Panc1 (cell line): ENCODE measurements at regions not wholly inside any gene's neighbourhood (a gene's known extent, or its start where the extent isn't known, plus 50 kb on each side); places are given as distances from the start of the nearest gene placed in this dataset.

ENCODE experiments used
- ATAC-seq: fragments of 200-7000 bp; cut with Tn5 transposase; 2 replicates; pipeline ENCODE4 v1.9.1; 2020; ENCODE audit warnings: mild to moderate bottlenecking, moderate library complexity
- BruUV-seq: library from RNA; stranded (reverse); fragments of 400-500 nt; replicated peaks from 2 replicates; lab custom pipeline; 2021; lab: Mats Ljungman, UMichigan
- CTCF ChIA-PET: fragments of 300-600 bp; sonication (Branson Sonifier 250); formaldehyde crosslinking; loops from one replicate; lab custom pipeline; 2022; ENCODE audit warnings: antibody characterized with exemption; lab: Charles Lee
- POLR2A ChIA-PET: fragments of 300-600 bp; sonication (Branson Sonifier 250); formaldehyde crosslinking; loops from one replicate; lab custom pipeline; 2022; ENCODE audit warnings: antibody characterized with exemption; lab: Charles Lee
- DNase-seq: peaks from one replicate; pipeline ENCODE4 v3.0.0-alpha.2; 2010; ENCODE audit warnings: low read depth, low spot score
- H3K27ac ChIP-seq: 2 replicates; pipeline ENCODE4 v1.5.1; 2011; ENCODE audit warnings: mild to moderate bottlenecking, low read length, inconsistent platforms
- H3K27me3 ChIP-seq: fragments of 200-500 bp; sonication (Bioruptor generic); 2 replicates; pipeline ENCODE4 v1.6.0; 2014; ENCODE audit warnings: low read length, inconsistent platforms; ENCODE audit not compliant: control insufficient read depth, insufficient read depth
- H3K36me3 ChIP-seq: fragments of 200-500 bp; sonication (Bioruptor generic); 2 replicates; pipeline ENCODE4 v1.5.1; 2014; ENCODE audit warnings: inconsistent platforms, mild to moderate bottlenecking, low read length, moderate library complexity; ENCODE audit not compliant: control insufficient read depth, insufficient read depth
- H3K4me1 ChIP-seq: 2 replicates; pipeline ENCODE4 v1.5.1; 2011; ENCODE audit warnings: inconsistent platforms, mild to moderate bottlenecking, low read length, moderate library complexity; ENCODE audit not compliant: control insufficient read depth, insufficient read depth
- H3K4me3 ChIP-seq, 2 experiments: 2 replicates each; pipeline ENCODE4 v1.5.1; 2011 to 2012; ENCODE audit warnings: low read depth in 2 of 2, low read length in 2 of 2, mild to moderate bottlenecking in 2 of 2, inconsistent platforms in 1 of 2, moderate library complexity in 1 of 2
- H3K9me3 ChIP-seq: fragments of 200-500 bp; sonication (Bioruptor generic); 2 replicates; pipeline ENCODE4 v1.5.1; 2014; ENCODE audit warnings: low read depth, mild to moderate bottlenecking, inconsistent platforms, low read length, moderate library complexity; ENCODE audit not compliant: control insufficient read depth, insufficient read depth
- POLR2AphosphoS5 ChIP-seq: IDR thresholded peaks from 2 replicates; pipeline ENCODE4 v1.6.1; 2012; ENCODE audit warnings: mild to moderate bottlenecking, low read depth, low read length, moderate library complexity
- SIN3A ChIP-seq: IDR thresholded peaks from 2 replicates; pipeline ENCODE4 v1.6.1; 2012; ENCODE audit warnings: low read depth, mild to moderate bottlenecking, low read length, moderate library complexity, borderline replicate concordance; ENCODE audit not compliant: insufficient read depth
- TCF7L2 ChIP-seq: IDR thresholded peaks from 2 replicates; pipeline ENCODE4 v1.6.1; 2011; ENCODE audit warnings: mild to moderate bottlenecking, low read depth, low read length, inconsistent platforms
- in situ Hi-C: cut with HindIII; loops from 2 replicates; pipeline ENCODE4 v1.10.0; 2016; ENCODE audit warnings: low sequenced_read_pairs, low pct_unique_long_range_greater_than_20kb
- intact Hi-C: fragments of 100-400 bp; cut with micrococcal nuclease; formaldehyde crosslinking; loops from one replicate; pipeline ENCODE4 v1.10.0; 2022; ENCODE audit not compliant: unreplicated experiment
- TF ChIP-seq, protein P1 (sequence below), 2 experiments: IDR thresholded peaks; 2 replicates each; pipeline ENCODE4 v1.6.1; 2011 to 2012; ENCODE audit warnings: low read depth in 2 of 2, control low read depth in 1 of 2, low read length in 1 of 2, mild to moderate bottlenecking in 1 of 2, moderate library complexity in 1 of 2; ENCODE audit not compliant: insufficient read depth in 1 of 2
- TF ChIP-seq, protein P2 (sequence below): fragments of 450-650 bp; IDR thresholded peaks from 2 replicates; pipeline ENCODE4 v1.5.1; 2017; ENCODE audit warnings: mild to moderate bottlenecking

DNA sequence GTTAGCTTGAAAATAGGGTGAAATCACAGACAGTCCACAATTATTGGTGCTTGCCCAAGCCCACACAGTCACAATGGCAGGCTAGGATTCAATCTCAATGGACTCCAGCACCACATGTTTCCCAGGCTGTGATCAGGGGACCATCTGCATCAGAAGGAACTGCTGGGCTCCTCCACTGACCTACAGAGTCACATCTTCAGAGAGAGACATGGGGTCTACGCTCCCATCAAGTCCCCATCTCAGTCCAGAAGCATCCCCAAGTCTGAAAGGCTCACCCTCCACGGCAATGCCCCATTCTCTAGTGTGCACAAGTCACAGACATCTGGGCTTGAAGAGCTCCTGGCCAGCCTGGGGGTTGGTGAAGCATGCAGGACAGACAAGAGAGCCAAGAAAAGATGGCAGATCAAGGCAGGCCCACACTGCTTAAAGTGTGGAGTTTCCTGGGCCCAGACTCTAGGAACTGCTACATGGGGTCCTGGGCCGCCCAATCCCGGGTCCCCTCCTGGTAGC, 262.5 kb downstream of the NPHP4 start:
- no peak overlapping the region for H3K4me3 ChIP-seq
- in situ Hi-C loops: no loop called here
- DNase-seq: no peak
- ChIA-PET POLR2A (no interaction called here), CTCF (no interaction called here)
- H3K27me3 ChIP-seq: no peaks in the 10 kb centered on the region
- no peaks in the 10 kb centered on the region for H3K4me1 ChIP-seq
- no peaks in the 10 kb centered on the region for H3K36me3 ChIP-seq
- no peaks in the 10 kb centered on the region for H3K9me3 ChIP-seq
- intact Hi-C loops: no loop called here
- no peak for TF ChIP-seq TCF7L2
- TF ChIP-seq, protein P1, sequence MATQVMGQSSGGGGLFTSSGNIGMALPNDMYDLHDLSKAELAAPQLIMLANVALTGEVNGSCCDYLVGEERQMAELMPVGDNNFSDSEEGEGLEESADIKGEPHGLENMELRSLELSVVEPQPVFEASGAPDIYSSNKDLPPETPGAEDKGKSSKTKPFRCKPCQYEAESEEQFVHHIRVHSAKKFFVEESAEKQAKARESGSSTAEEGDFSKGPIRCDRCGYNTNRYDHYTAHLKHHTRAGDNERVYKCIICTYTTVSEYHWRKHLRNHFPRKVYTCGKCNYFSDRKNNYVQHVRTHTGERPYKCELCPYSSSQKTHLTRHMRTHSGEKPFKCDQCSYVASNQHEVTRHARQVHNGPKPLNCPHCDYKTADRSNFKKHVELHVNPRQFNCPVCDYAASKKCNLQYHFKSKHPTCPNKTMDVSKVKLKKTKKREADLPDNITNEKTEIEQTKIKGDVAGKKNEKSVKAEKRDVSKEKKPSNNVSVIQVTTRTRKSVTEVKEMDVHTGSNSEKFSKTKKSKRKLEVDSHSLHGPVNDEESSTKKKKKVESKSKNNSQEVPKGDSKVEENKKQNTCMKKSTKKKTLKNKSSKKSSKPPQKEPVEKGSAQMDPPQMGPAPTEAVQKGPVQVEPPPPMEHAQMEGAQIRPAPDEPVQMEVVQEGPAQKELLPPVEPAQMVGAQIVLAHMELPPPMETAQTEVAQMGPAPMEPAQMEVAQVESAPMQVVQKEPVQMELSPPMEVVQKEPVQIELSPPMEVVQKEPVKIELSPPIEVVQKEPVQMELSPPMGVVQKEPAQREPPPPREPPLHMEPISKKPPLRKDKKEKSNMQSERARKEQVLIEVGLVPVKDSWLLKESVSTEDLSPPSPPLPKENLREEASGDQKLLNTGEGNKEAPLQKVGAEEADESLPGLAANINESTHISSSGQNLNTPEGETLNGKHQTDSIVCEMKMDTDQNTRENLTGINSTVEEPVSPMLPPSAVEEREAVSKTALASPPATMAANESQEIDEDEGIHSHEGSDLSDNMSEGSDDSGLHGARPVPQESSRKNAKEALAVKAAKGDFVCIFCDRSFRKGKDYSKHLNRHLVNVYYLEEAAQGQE (IDR thresholded peaks at IDR 0.05; ENCODE audit: insufficient read depth in 1 of 2, low read depth in 2 of 2, low read length in 1 of 2): no peak
- no peak for TF ChIP-seq POLR2AphosphoS5
- no peak for TF ChIP-seq SIN3A
- TF ChIP-seq, protein P2, sequence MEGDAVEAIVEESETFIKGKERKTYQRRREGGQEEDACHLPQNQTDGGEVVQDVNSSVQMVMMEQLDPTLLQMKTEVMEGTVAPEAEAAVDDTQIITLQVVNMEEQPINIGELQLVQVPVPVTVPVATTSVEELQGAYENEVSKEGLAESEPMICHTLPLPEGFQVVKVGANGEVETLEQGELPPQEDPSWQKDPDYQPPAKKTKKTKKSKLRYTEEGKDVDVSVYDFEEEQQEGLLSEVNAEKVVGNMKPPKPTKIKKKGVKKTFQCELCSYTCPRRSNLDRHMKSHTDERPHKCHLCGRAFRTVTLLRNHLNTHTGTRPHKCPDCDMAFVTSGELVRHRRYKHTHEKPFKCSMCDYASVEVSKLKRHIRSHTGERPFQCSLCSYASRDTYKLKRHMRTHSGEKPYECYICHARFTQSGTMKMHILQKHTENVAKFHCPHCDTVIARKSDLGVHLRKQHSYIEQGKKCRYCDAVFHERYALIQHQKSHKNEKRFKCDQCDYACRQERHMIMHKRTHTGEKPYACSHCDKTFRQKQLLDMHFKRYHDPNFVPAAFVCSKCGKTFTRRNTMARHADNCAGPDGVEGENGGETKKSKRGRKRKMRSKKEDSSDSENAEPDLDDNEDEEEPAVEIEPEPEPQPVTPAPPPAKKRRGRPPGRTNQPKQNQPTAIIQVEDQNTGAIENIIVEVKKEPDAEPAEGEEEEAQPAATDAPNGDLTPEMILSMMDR: no peak
- H3K27ac ChIP-seq: no peak overlapping the region
- no TSS peak for BruUV-seq
- ATAC-seq: no peak

DNA sequence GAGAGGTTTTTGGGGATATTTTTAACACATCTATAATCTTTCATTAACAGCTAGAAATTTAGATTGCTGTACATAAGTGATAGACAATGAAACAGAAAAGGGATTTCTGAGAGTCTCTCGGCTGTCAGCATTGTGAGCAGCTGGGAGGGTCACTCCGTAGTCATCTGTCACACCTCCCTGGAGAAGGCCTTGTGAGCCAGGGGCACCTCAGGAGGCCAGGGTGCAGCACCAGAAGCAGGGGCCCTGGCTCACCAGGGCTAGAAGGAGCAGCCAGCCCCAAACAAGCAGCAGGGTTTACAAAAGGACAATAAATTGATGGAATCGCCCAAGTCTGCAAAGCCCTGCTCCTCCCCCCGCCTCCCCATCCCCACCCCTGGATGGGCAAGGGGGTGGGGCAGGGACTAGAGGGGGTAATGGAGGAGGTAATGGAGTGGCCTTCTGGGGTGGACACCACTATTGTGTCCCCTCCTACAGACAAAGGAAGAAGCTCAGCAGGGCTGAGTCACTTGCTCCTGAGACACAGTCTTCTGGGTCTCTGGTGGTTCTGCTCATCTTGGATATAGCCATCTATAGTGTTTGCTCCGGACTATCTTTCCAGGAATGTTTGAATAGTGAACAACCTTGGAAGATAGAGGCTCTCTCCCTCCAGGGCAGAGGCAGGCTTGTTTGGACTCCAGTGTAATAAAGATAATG, 263.4 kb downstream of the NPHP4 start:
- in situ Hi-C loops: no loop called here

More for the DNA sequence above, 263.4 kb downstream of the NPHP4 start:
- Histone ChIP-seq H3K36me3 (no peaks in the 10 kb centered on the region), H3K4me3 (no peak overlapping the region), H3K4me1 (no peaks in the 10 kb centered on the region), H3K27ac (no peak overlapping the region), H3K9me3 (no peaks in the 10 kb centered on the region), H3K27me3 (no peaks in the 10 kb centered on the region)
- ChIA-PET CTCF (no interaction called here), POLR2A (no interaction called here)
- BruUV-seq: no TSS peak
- DNase-seq: no peak
- ATAC-seq: no peak
- intact Hi-C loops: no loop called here
- no peak for TF ChIP-seq TCF7L2
